A549 (cell line): ENCODE measurements at regions not wholly inside any gene's neighbourhood (a gene's known extent, or its start where the extent isn't known, plus 50 kb on each side); places are given as distances from the start of the nearest gene placed in this dataset.

Experiments used
- EP300 ChIP-seq, 2 experiments: fragments of >200 bp; sonication (Bioruptor Twin); formaldehyde crosslinking; IDR thresholded peaks; 2 replicates in 1 of 2; 3 replicates in 1 of 2; pipeline ENCODE4 v1.6.1; 2016 to 2017
- ESRRA ChIP-seq: fragments of 150-350 bp; IDR thresholded peaks from 2 replicates; pipeline ENCODE4 v1.6.1; 2014; ENCODE audit warnings: mild to moderate bottlenecking, low read length, borderline replicate concordance
- HDAC2 ChIP-seq: fragments of 200-600 bp; sonication (generic); IDR thresholded peaks from 2 replicates; pipeline ENCODE4 v1.6.1; 2016
- MYC ChIP-seq: IDR thresholded peaks from 2 replicates; pipeline ENCODE4 v1.6.1; 2012; ENCODE audit warnings: mild to moderate bottlenecking, inconsistent platforms, low read length, improper control_type of control experiment, borderline replicate concordance
- POLR2A ChIP-seq: IDR thresholded peaks from 2 replicates; pipeline ENCODE4 v1.6.1; 2012; ENCODE audit warnings: mild to moderate bottlenecking, low read length
- RAD21 ChIP-seq, 2 experiments: fragments of >200 bp in 1 of 2; sonication (Bioruptor Twin) in 1 of 2; formaldehyde crosslinking in 1 of 2; IDR thresholded peaks in 1 of 2; conservative IDR thresholded peaks in 1 of 2; 2 replicates in 1 of 2; 3 replicates in 1 of 2; pipeline ENCODE4 v1.6.1; 2012 to 2018; ENCODE audit warnings: inconsistent platforms in 1 of 2
- TF ChIP-seq, protein P1 (sequence below): fragments of >200 bp; sonication (Bioruptor Twin); formaldehyde crosslinking; IDR thresholded peaks from 3 replicates; pipeline ENCODE4 v1.5.1; 2016

DNA sequence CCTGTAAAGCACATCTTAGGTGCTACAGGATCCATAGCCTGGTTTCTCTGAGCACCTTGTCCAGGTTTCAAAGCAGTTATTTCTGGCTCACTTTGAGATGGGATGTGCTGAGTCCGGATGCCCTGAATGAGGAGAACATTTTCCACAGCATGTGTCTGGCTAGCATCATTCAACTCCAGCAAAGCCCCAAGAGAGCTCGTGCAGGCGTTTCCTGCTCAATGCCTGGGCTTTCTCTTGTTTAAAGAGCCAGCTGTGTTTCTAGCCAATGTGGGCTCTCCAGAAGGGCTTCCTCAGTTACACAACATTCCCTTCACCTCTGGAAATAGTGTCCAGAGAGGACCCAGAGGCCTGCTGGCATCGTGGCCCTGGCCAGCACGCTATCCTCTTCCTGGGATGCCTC, 411.7 kb downstream of the DMAC1 start:
- TF ChIP-seq MYC (no peak), EP300 (IDR thresholded peaks at IDR 0.05) (no peak), POLR2A (no peak), RAD21 (conservative IDR thresholded peaks at IDR 0.05 in 1 of 2, IDR thresholded peaks at IDR 0.05 in 1 of 2) (no peak), HDAC2 (no peak), ESRRA (no peak)
- TF ChIP-seq, protein P1, sequence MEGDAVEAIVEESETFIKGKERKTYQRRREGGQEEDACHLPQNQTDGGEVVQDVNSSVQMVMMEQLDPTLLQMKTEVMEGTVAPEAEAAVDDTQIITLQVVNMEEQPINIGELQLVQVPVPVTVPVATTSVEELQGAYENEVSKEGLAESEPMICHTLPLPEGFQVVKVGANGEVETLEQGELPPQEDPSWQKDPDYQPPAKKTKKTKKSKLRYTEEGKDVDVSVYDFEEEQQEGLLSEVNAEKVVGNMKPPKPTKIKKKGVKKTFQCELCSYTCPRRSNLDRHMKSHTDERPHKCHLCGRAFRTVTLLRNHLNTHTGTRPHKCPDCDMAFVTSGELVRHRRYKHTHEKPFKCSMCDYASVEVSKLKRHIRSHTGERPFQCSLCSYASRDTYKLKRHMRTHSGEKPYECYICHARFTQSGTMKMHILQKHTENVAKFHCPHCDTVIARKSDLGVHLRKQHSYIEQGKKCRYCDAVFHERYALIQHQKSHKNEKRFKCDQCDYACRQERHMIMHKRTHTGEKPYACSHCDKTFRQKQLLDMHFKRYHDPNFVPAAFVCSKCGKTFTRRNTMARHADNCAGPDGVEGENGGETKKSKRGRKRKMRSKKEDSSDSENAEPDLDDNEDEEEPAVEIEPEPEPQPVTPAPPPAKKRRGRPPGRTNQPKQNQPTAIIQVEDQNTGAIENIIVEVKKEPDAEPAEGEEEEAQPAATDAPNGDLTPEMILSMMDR, result no peak
